Liver (tissue), 8 donors: ENCODE measurements at regions not wholly inside any gene's neighbourhood (a gene's known extent, or its start where the extent isn't known, plus 50 kb on each side); places are given as distances from the start of the nearest gene placed in this dataset.

Experiments
- DNase-seq: peaks from one replicate; pipeline ENCODE4 v3.0.0-alpha.2; 2017; ENCODE audit warnings: low spot score
- H3K27ac ChIP-seq, 2 donors: one replicate each; pipeline ENCODE4 v1.7.0; 2013; ENCODE audit warnings: inconsistent platforms in 2 of 2, low read length in 2 of 2, control low read depth in 1 of 2, low read depth in 1 of 2, mild to moderate bottlenecking in 1 of 2
- H3K27me3 ChIP-seq, 4 donors: one replicate each; pipeline versions ENCODE4 v1.6.1 to v1.7.0; 2013; ENCODE audit warnings: low read length in 3 of 4, inconsistent platforms in 1 of 4, mild to moderate bottlenecking in 1 of 4, moderate library complexity in 1 of 4; ENCODE audit not compliant: control insufficient read depth in 4 of 4, insufficient read depth in 4 of 4
- H3K36me3 ChIP-seq, 4 donors: one replicate each; pipeline versions ENCODE4 v1.6.1 to v1.7.0; 2013; ENCODE audit warnings: low read length in 3 of 4, mild to moderate bottlenecking in 3 of 4, low read depth in 1 of 4, moderate library complexity in 1 of 4; ENCODE audit not compliant: control insufficient read depth in 4 of 4, insufficient read depth in 3 of 4
- H3K4me1 ChIP-seq, 4 donors: one replicate each; pipeline versions ENCODE4 v1.6.1 to v1.7.0; 2013; ENCODE audit warnings: low read length in 3 of 4, mild to moderate bottlenecking in 3 of 4, moderate library complexity in 1 of 4; ENCODE audit not compliant: control insufficient read depth in 4 of 4, insufficient read depth in 4 of 4
- H3K4me3 ChIP-seq, 3 donors: one replicate each; pipeline versions ENCODE4 v1.6.1 to v1.7.0; 2013; ENCODE audit warnings: low read length in 3 of 3, control low read depth in 1 of 3, low read depth in 1 of 3, mild to moderate bottlenecking in 1 of 3
- H3K9ac ChIP-seq, 2 donors: one replicate each; pipeline ENCODE4 v1.7.0; 2013; ENCODE audit warnings: low read length in 2 of 2, mild to moderate bottlenecking in 2 of 2, moderate library complexity in 2 of 2, control low read depth in 1 of 2, low read depth in 1 of 2
- H3K9me3 ChIP-seq, 4 donors: one replicate each; pipeline versions ENCODE4 v1.6.1 to v1.7.0; 2013; ENCODE audit warnings: low read length in 3 of 4; ENCODE audit not compliant: control insufficient read depth in 4 of 4
- ATF3 ChIP-seq: IDR thresholded peaks from 2 replicates; pipeline ENCODE4 v1.6.1; 2016; ENCODE audit warnings: antibody characterized with exemption
- CTCF ChIP-seq: fragments of 150-350 bp; IDR thresholded peaks from 2 replicates; pipeline ENCODE4 v1.5.1; 2017; ENCODE audit warnings: improper control_type of control experiment, low read depth, low read length; ENCODE audit not compliant: missing input control
- EGR1 ChIP-seq, 2 donors: IDR thresholded peaks; 2 replicates each; pipeline ENCODE4 v1.6.1; 2016 to 2018; ENCODE audit warnings: antibody characterized with exemption in 2 of 2, low read depth in 2 of 2
- FOXA1 ChIP-seq: IDR thresholded peaks from 2 replicates; pipeline ENCODE4 v1.6.1; 2016; ENCODE audit warnings: antibody characterized with exemption
- FOXA2 ChIP-seq: IDR thresholded peaks from 2 replicates; pipeline ENCODE4 v1.6.1; 2016; ENCODE audit warnings: antibody characterized with exemption
- GABPA ChIP-seq, 2 donors: IDR thresholded peaks in 1 of 2; conservative IDR thresholded peaks in 1 of 2; 2 replicates each; pipeline ENCODE4 v1.6.1; 2016; ENCODE audit warnings: antibody characterized with exemption in 2 of 2, mild to moderate bottlenecking in 1 of 2, moderate library complexity in 1 of 2
- HNF4A ChIP-seq, 2 donors: conservative IDR thresholded peaks; 2 replicates each; pipeline ENCODE4 v1.6.1; 2016; ENCODE audit warnings: antibody characterized with exemption in 2 of 2, mild to moderate bottlenecking in 2 of 2
- HNF4G ChIP-seq: IDR thresholded peaks from 2 replicates; pipeline ENCODE4 v1.6.1; 2016; ENCODE audit warnings: antibody characterized with exemption
- JUND ChIP-seq, 2 donors: IDR thresholded peaks; 2 replicates each; pipeline ENCODE4 v1.6.1; 2016; ENCODE audit warnings: antibody characterized with exemption in 2 of 2
- MAX ChIP-seq: IDR thresholded peaks from 2 replicates; pipeline ENCODE4 v1.6.1; 2016; ENCODE audit warnings: antibody characterized with exemption
- NR2F2 ChIP-seq: IDR thresholded peaks from 2 replicates; pipeline ENCODE4 v1.6.1; 2016; ENCODE audit warnings: antibody characterized with exemption
- RAD21 ChIP-seq, 2 donors: IDR thresholded peaks; 2 replicates each; pipeline ENCODE4 v1.6.1; 2016; ENCODE audit warnings: antibody characterized with exemption in 2 of 2, mild to moderate bottlenecking in 2 of 2
- REST ChIP-seq: IDR thresholded peaks from 2 replicates; pipeline ENCODE4 v1.6.1; 2016; ENCODE audit warnings: antibody characterized with exemption, mild to moderate bottlenecking
- RXRA ChIP-seq, 2 donors: IDR thresholded peaks; 2 replicates each; pipeline ENCODE4 v1.6.1; 2017 to 2018; ENCODE audit warnings: antibody characterized with exemption in 2 of 2, mild to moderate bottlenecking in 1 of 2
- SP1 ChIP-seq: IDR thresholded peaks from 2 replicates; pipeline ENCODE4 v1.6.1; 2018; ENCODE audit warnings: antibody characterized with exemption, mild to moderate bottlenecking
- TAF1 ChIP-seq: conservative IDR thresholded peaks from 2 replicates; pipeline ENCODE4 v1.6.1; 2016; ENCODE audit warnings: antibody characterized with exemption, mild to moderate bottlenecking
- YY1 ChIP-seq: IDR thresholded peaks from 2 replicates; pipeline ENCODE4 v1.6.1; 2016; ENCODE audit warnings: antibody characterized with exemption, mild to moderate bottlenecking
- ZBTB33 ChIP-seq: IDR thresholded peaks from 2 replicates; pipeline ENCODE4 v1.6.1; 2016; ENCODE audit warnings: antibody characterized with exemption
- WGBS: extraction: QIAGEN DNeasy Blood & Tissue Kit; methylation state at CpG from one replicate; pipeline ENCODE4 v1.1.7; 2013; 5-methylcytosine and 5-hydroxymethylcytosine counted together
- donor health status: healthy.
- donor health status: healthy.
- donor health status: healthy.
- donor health status: healthy.
- donor health status: healthy.

- Histone ChIP-seq H3K9me3 (no peaks in the 10 kb centered on the region), H3K36me3 (no peaks in the 10 kb centered on the region), H3K9ac (no peak overlapping the region), H3K27ac (no peak overlapping the region), H3K4me1 (no peaks in the 10 kb centered on the region), H3K4me3 (no peak overlapping the region), H3K27me3 (no peaks in the 10 kb centered on the region)
- no peak for DNase-seq
- WGBS, result 79% methylated on average over 9 of the region's 9 CpGs
- TF ChIP-seq JUND (IDR thresholded peaks at IDR 0.05) (no peak), RXRA (IDR thresholded peaks at IDR 0.05) (no peak), ATF3 (no peak), GABPA (IDR thresholded peaks at IDR 0.05 in 1 of 2, conservative IDR thresholded peaks at IDR 0.05 in 1 of 2) (no peak), HNF4G (no peak), TAF1 (no peak), NR2F2 (no peak), HNF4A (conservative IDR thresholded peaks at IDR 0.05) (no peak), REST (no peak), RAD21 (IDR thresholded peaks at IDR 0.05) (no peak), FOXA2 (no peak), ZBTB33 (no peak), CTCF (no peak), EGR1 (IDR thresholded peaks at IDR 0.05; ENCODE audit: low read depth in 2 of 2) (no peak), FOXA1 (no peak), SP1 (no peak), MAX (no peak), YY1 (no peak)
These were observed 165.1 kb upstream of the SLC24A3 start for GRCh38 chr20:19047040-19047950.
